NCI-H1417 treated with DMSO at 0.1 percent for 48 hours (cell line): ENCODE measurements at regions not wholly inside any gene's neighbourhood (a gene's known extent, or its start where the extent isn't known, plus 50 kb on each side); places are given as distances from the start of the nearest gene placed in this dataset.

Source experiments
- DNase-seq: peaks from one replicate; lab custom pipeline; 2025; lab: John Stamatoyannopoulos, UW

DNA sequence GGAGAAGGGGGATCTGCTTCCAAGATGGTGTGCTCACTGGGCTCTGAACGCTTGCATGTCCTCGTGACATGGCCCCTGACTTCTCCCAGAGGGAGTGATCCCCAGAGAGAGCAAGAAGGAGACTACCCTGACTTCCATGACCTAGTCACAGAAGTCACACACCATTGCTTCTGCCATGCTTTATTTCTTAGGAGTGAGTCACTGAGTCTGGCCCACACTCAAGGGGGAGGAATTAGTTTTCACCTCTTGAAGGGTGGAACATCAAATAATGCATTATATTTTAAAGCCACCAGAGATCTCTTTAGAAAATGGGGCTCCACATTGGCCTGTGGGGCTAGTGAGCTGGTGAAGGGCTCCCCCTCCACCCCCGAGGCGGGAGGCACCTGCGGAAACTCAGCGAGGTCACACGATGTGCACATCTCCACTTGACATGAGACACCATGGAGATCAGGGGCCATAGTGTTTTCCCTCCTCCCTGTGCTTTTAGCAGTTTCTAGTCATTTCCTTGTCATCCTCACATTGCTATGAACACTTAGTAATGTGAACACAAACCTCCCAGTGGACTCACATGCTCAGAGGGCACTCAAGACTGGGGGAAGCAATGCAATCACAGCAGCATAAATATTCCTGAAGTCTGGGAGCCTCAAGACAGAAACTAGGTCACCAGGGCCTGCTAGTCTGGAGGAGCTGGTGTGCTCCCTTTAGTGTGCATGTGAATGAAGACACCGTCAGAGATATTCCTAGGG, 87.4 kb upstream of the FZD10 start:
- DNase-seq = no peak

DNA sequence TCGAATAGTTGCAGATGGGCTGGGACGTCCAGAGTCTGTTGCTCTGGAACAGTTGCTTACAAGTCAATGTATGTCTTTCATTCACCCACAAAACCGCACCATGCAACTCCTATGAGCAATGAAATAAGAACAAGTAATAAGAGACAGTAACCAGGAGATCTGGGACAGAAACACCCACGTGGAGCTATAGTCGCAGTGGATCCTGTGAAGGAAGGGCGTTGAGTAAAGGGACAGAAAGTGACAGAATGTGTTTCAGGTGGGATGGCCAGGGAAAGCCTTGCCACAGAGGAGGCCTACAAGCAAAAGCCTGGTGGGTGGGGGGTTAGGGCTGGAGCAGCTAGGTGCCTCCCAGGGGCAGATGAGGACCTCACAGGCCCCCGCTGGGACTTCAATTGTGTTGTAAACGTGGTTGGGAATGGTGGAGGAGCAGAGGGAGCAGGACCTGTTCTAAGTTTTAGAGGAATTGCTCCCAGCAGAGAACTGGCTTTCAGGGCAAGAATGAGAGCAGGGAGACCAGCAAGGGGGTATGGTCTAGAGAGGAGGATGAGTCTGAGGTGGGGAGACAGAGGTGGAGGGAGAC, 86.7 kb upstream of the FZD10 start:
- DNase-seq = no peak

DNA sequence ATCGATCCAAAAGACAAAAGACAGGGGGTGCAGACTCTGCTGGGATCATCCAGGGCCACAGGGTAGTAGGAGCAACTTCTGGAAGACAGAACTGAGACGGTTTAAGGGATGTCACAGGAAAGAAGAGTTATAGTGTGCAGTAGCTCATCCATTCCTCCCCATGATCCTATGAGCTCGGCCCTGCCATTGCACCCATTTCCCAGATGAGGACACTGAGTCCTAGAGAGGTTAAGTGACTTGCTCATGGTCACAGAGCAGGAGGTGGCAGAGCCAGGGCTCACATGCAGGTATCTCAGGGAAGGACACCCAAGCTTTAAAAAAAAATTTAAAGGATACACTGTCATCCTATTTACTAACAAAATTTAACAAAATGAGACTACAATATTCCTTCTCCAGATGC, 86.1 kb upstream of the FZD10 start:
- DNase-seq = no peak

- no peak for DNase-seq
Observed at GRCh38 chr12:130076752-130077151, 85.5 kb upstream of the FZD10 start.

DNA sequence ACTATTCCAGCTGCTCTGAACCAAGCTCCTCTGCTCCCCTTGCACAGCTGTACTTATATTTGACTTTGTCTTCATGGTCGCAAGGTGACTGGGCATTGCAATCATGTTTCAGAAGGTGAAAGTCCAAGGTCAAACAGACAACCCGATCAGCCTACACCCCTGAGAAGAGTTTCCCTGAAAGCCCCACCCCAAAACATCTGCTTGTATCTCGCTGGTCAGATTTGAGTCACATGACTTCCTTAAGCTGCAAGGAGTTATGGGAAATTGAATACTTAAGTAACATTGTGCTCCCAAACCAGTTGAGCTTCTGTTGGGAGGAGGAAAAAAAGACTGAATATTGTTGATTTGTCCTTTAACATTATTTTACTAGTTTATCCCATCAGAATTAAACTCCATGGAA, 83.4 kb upstream of the FZD10 start:
- DNase-seq = no peak

- DNase-seq = no peak
Observed at GRCh38 chr12:130079279-130079678, 83.0 kb upstream of the FZD10 start.

GRCh38 chr12:130080205-130080604, 82.1 kb upstream of the FZD10 start:
- no peak for DNase-seq

DNA sequence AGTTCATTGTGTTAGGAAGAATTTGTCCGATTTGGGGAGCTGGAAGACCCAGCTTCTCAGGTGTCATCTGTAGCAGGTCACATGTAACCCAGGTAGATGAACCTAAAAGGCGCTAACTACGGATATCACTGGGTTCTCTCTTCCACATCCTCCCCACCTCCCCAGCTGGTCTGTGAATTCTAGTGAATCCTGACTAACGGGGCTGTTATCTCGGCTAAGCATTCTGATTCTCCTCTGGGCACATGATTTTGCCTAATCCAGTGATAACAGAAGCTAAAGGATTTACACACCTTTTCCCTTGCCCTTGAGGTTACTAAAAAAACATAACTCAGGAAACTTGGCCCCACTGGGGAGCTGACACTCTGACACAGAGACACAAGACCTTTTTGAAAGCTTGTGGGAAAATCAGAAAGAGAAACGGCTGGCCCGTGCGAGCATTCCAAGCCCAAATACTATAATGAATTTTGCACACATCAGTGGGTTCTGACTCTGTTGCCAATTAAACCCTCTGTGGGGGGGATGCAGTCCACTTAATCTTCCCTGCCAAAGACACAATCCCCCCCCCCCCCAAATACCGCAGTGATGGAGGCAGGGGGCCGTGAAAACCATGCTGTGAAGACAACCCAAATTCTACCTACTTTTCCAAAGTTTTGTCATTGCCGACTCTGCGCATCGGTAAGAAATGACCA, 81.0 kb upstream of the FZD10 start:
- no peak for DNase-seq

- DNase-seq = no peak
Observed at GRCh38 chr12:130083002-130083401, 79.3 kb upstream of the FZD10 start.

GRCh38 chr12:130083734-130084133, 78.5 kb upstream of the FZD10 start:
- no peak for DNase-seq

GRCh38 chr12:130084359-130084758, 77.9 kb upstream of the FZD10 start:
- no peak for DNase-seq

GRCh38 chr12:130086248-130086647, 76.0 kb upstream of the FZD10 start:
- no peak for DNase-seq

DNA sequence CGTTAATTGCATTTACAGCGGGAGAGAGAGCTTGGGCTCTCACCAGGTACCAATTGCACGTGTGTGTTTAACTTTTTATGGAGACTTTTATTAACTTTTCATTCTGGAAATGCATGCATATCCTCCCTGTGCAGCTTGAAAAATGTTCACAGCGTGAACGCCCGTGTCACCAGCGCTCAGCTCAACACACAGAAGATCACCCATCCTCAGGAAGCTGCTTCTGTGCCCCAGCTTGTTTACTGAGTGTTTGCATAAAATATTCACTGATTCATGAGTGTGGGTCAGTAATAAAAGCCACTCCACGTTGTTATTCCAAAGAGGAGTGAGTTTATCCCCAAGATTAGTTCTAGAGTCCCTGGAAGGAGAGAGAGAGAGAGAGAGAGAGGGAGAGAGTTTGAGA, 75.5 kb upstream of the FZD10 start:
- DNase-seq = no peak

DNA sequence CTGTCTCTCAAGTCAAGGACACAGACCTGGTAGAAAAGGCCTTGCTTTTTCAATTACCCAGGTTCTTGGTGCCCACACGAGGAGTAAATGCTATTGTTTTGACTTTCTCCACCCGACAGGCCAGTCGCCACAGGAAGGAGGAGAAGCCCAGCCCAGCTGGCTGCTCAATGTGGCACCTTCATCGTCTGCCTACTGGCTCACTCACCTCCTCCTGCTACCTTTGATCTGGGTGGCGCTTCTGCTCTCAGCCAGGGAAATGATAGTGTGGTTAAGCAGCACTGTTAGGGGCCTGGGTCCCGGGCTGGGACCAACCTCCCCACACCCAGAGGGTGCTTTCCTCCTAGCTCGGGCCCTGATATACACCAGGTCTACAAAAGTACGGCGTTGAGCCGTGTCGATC, 75.0 kb upstream of the FZD10 start:
- no peak for DNase-seq

GRCh38 chr12:130088504-130088903, 73.8 kb upstream of the FZD10 start:
- no peak for DNase-seq

GRCh38 chr12:130090542-130090941, 71.7 kb upstream of the FZD10 start:
- DNase-seq = no peak

- DNase-seq = no peak
Observed at GRCh38 chr12:130093380-130093779, 68.9 kb upstream of the FZD10 start.

DNA sequence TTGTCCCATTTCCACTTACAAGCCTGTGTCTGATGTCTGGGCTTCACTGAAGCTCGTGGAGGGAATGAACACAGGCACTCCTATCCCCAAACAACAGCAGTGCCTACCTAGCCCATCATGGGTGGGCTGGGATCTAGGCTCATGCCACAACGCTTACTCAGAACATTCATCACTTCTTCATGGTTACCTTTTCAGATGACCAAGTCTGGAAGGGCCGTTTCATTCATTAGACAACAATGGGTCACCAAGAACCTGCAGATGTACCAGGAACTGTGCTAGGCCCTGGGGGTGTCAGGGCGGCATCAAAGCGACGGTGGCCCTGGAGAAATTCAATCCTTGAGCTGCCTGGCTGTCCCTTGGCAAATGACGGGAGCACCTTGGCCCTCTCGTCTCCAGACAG, 64.9 kb upstream of the FZD10 start:
- DNase-seq = no peak

GRCh38 chr12:130097798-130098255, 64.4 kb upstream of the FZD10 start:
- DNase-seq = no peak

DNA sequence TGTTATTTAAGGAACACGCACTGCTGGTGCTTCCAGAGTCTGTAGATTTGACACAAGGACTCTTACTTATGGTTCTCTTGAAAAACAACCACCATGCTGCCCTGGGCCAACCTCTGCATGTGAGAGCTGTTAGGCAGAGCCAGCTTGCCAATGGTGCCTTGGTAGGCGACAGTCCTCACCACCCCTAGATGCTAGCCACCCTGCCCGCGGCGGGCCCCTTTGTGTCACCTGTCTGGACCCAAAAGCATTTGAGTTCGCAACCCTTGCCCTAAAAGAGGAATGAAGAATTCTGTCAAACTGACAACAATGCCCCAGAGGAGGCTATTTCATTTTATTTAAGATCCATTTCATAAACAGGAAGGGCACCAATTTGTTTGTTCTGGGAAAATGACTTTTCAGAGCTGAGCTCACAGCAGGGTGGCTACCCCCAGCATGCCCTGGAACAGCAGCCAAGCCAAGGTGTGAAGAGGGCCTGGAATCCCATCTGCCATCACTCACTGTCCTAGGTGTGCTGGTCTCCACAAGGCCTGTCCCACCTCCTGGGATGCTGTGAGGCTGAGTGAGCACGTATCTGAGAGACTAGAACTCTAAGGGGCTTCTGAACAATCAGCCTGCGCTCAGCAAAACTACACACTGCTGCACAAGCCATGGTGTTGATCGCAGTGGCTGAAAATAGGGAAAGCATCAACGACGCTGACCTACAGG, 63.8 kb upstream of the FZD10 start:
- DNase-seq = no peak

DNA sequence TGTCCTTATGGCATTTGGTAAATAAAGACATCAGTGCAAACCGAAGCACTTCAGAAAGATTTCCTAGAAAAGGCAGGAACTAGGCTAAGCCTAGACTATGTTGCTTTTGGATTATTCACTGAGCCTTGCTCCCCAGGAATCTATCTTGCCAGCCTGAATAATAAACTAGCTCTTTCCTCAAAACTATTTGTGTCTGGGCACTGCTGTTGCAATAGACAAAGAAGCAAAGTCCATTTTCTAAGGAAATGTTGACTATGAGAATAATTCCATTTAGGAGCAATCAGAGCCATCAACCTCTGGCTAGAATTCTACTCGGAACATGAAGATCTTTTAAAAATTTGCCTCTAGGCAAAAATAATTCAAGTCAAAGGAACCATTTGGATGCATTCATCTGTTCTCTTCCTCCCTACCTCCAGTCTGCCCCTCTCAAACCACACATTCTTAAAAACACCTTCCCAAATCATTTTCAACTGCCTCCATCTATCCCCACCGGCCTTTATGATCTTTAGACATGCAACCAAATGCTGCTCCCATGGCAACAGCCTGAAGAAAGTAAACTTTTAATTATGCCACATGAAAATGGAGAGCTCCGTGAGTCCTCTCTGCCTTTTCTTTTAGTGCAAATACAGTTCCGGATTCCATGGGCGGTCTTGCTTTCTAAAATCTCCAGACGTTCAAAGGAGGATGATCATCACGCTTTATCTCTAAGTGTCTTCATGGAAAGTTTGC, 61.5 kb upstream of the FZD10 start:
- no peak for DNase-seq

DNA sequence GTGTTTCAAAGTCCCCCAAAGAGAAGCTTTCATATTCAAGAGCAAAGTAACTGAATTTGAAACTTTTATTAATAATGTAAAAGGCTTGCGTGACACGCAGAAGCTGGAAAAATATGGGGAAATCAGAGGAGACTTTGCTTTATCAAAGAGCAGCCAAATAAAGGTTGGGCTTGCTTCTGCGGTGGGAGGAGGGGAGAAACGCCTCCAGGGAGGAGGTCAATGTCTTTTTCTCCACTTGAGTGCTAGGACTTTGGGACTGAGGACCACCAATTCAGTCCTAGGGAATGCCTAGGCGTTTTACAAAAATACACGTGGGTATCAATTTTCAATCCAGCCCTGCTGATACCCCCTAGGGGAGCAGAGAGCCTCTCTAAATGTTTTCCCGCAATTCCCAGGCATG, 60.9 kb upstream of the FZD10 start:
- no peak for DNase-seq
